ENCODE measurements at regions not wholly inside any gene's neighbourhood (a gene's known extent, or its start where the extent isn't known, plus 50 kb on each side); places are given as distances from the start of the nearest gene placed in this dataset.

DNA sequence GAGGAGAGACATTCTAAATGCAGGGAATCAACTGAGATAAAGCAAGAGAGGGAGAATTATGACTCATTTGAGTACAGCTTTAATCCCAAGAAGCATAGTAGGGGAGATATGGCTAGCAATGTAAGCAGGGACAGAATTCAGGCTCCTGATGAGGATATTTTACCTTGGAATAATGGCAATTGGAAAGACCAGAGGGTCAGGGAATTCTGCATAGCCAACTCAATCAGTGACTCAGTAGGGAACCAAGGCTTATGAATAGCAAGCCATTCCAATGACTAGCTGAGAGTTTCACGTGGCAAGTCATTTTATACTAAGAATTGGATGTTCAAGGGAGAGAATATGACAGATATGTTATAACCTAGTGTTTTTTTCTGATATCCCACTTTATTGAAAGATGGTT, 563.8 kb upstream of the NETO1 start:
- H3K27ac ChIP-seq = no peak overlapping the region
- no peak for TF ChIP-seq CTCF (conservative IDR thresholded peaks at IDR 0.05)

DNA sequence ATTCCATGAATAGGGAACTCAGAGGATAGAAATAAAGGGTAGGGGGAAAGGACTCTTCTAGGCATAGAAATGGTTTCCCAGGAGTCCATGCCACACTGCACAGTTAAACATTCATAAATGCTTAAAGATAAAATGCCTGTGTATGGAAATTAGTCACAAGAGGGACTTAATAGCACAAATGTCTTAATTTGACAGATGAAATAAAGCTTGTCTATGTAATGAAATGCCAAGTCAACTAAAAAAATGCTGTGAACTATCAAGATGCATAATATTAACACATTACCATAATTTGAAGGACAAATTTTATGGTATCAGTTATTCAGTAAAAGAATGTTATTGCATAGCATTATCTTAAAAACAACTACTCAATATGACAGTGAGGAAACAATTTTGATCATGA, 553.2 kb upstream of the NETO1 start:
- no peak for TF ChIP-seq CTCF (conservative IDR thresholded peaks at IDR 0.05)
- no peak overlapping the region for H3K27ac ChIP-seq

DNA sequence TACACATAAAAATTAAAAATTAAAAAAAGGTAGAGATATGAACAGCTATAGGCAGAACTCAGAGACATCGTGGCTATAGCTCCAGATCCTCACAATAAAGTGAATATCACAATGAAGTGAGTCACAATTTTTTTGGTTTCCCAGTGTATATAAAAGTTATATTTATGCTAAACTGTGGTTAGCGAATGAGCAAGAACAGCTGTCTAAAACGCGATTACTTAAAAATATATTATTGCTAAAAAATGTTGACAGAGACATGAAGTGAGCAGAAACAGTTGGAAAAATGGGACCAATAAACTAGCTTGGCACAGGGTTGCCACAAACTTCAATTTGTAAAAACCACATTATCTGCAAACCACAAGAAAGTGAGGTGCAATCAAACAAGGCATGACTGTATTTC, 551.7 kb upstream of the NETO1 start:
- TF ChIP-seq CTCF (conservative IDR thresholded peaks at IDR 0.05) = no peak
- H3K27ac ChIP-seq = no peak overlapping the region

DNA sequence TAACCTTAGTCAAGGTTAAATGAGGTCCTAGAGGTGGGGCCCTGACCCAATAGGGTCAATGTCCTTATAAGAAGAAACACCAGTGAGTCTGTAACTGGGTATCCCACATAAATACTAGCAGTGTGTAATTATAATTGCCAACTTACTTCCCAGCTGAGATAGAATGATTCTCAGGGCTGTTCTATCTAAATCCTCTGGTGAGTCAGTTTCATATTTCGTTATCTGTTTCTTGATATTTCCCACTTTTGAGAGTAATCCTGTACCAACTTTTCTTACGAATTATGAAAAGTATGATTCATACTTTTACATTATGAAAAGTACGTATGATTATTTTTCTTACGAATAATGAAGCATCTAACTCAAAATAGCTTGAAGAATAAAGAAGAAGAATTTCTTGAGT, 546.8 kb upstream of the NETO1 start:
- TF ChIP-seq CTCF (conservative IDR thresholded peaks at IDR 0.05) = no peak
- H3K27ac ChIP-seq = no peak overlapping the region

GRCh38 chr18:73414069-73414468, 546.3 kb upstream of the NETO1 start:
- no peak overlapping the region for H3K27ac ChIP-seq
- TF ChIP-seq CTCF (conservative IDR thresholded peaks at IDR 0.05) = no peak

DNA sequence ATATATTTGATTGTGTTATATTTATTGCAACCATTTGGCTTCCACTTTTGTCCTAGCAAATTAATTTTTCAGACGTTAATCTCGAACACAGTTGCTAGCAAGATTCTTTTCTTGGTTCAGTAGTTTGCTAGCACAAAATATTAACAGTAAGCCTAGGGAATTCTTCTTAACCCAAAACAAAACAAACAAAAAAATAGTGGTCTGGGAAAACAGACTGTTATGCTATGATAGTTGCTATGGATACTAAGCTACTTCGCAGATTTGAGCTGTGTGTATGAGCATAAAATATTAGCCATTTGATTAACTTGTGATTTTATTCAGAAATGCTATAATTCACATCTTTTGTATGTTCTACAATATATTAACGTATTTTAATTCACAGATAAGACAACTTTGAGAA, 541.5 kb upstream of the NETO1 start:
- no peak overlapping the region for H3K27ac ChIP-seq
- no peak for TF ChIP-seq CTCF (conservative IDR thresholded peaks at IDR 0.05)

DNA sequence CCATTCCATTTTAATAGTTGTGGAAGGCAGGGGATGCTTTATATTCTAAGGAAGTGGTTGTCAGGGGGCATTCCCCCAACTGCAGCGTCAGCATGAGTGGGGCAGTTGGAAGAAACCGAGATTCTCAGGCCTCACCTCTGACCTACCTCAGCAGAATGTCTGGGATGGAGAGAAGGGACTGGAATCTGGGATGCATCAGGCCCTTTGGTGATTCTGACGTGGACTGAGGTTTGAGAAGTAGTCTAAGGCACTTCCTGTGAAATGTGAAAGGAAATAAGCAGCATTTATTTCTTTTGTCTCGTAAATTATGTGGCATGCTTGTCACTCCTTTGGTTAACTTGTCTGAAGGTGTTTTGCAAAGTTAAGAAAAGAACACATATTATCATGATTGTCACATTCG, 540.7 kb upstream of the NETO1 start:
- no peak overlapping the region for H3K27ac ChIP-seq
- TF ChIP-seq CTCF (conservative IDR thresholded peaks at IDR 0.05) = no peak

DNA sequence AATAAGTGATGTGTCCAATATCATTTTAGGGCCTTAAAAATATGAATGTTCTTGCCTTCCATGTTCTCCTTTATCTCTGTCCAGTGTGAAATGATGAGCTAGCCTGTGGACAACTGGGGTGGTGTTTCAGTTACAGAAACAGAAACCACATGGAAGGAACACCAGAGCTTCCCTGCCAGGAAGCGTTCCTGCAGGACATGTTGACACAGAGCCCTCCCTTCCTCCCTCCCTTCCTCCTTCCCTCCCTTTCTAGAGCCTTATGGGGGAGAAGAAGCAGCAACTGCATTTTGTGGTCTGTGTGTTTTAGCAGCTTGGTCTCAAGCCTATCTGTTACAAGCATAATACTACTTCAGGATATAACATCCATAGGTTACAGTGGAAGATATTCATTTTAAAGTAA, 539.7 kb upstream of the NETO1 start:
- H3K27ac ChIP-seq = no peak overlapping the region
- TF ChIP-seq CTCF (conservative IDR thresholded peaks at IDR 0.05) = no peak
